ENCODE measurements at regions not wholly inside any gene's neighbourhood (a gene's known extent, or its start where the extent isn't known, plus 50 kb on each side); places are given as distances from the start of the nearest gene placed in this dataset.

- no peak overlapping the region for H3K4me2 ChIP-seq
- H3K36me3 ChIP-seq (ENCODE audit: insufficient read depth), result no peaks in the 10 kb centered on the region
- no peaks in the 10 kb centered on the region for H3K79me2 ChIP-seq (ENCODE audit: insufficient read depth, low read depth)
- no peaks in the 10 kb centered on the region for H4K20me1 ChIP-seq (ENCODE audit: insufficient read depth)
- no peak overlapping the region for H3K4me3 ChIP-seq (IDR thresholded peaks at IDR 0.05; ENCODE audit: insufficient read depth, low read depth, low read length)
- no peak overlapping the region for H2AFZ ChIP-seq (ENCODE audit: low read depth)
- no peaks in the 10 kb centered on the region for H3K27me3 ChIP-seq (ENCODE audit: insufficient read depth, low read depth)
- H3K4me1 ChIP-seq (ENCODE audit: low read depth, poor library complexity, severe bottlenecking), result no peaks in the 10 kb centered on the region
- TF ChIP-seq CTCF (conservative IDR thresholded peaks at IDR 0.05; ENCODE audit: low read depth, low read length), result no peak
- no peak overlapping the region for H3K27ac ChIP-seq
- H3K9ac ChIP-seq, result no peak overlapping the region
Observed at GRCh38 chr4:188450571-188450970, 311.3 kb downstream of the TRIML1 start.

- H4K20me1 ChIP-seq (ENCODE audit: insufficient read depth), result no peaks in the 10 kb centered on the region
- no peaks in the 10 kb centered on the region for H3K36me3 ChIP-seq (ENCODE audit: insufficient read depth)
- H3K4me2 ChIP-seq, result no peak overlapping the region
- no peak overlapping the region for H3K9ac ChIP-seq
- H3K27me3 ChIP-seq (ENCODE audit: insufficient read depth, low read depth), result no peaks in the 10 kb centered on the region
- H3K4me3 ChIP-seq (IDR thresholded peaks at IDR 0.05; ENCODE audit: insufficient read depth, low read depth, low read length), result no peak overlapping the region
- H3K4me1 ChIP-seq (ENCODE audit: low read depth, poor library complexity, severe bottlenecking), result no peaks in the 10 kb centered on the region
- H3K79me2 ChIP-seq (ENCODE audit: insufficient read depth, low read depth), result no peaks in the 10 kb centered on the region
- H3K27ac ChIP-seq, result no peak overlapping the region
- H2AFZ ChIP-seq (ENCODE audit: low read depth), result no peak overlapping the region
- no peak for TF ChIP-seq CTCF (conservative IDR thresholded peaks at IDR 0.05; ENCODE audit: low read depth, low read length)
Observed at GRCh38 chr4:188452097-188452496, 312.9 kb downstream of the TRIML1 start.

GRCh38 chr4:188454575-188454974 is 315.3 kb downstream of the TRIML1 start:
- H2AFZ ChIP-seq (ENCODE audit: low read depth), result no peak overlapping the region; the same call in 1 of the 2 replicates
- H3K36me3 ChIP-seq (ENCODE audit: insufficient read depth), result no peaks in the 10 kb centered on the region
- no peak overlapping the region for H3K27ac ChIP-seq
- H3K27me3 ChIP-seq (ENCODE audit: insufficient read depth, low read depth), result no peaks in the 10 kb centered on the region
- no peak overlapping the region for H3K4me2 ChIP-seq
- H3K4me1 ChIP-seq (ENCODE audit: low read depth, poor library complexity, severe bottlenecking), result no peaks in the 10 kb centered on the region
- H4K20me1 ChIP-seq (ENCODE audit: insufficient read depth), result no peaks in the 10 kb centered on the region
- H3K9ac ChIP-seq, result no peak overlapping the region
- H3K79me2 ChIP-seq (ENCODE audit: insufficient read depth, low read depth), result no peaks in the 10 kb centered on the region
- no peak for TF ChIP-seq CTCF (conservative IDR thresholded peaks at IDR 0.05; ENCODE audit: low read depth, low read length)
- H3K4me3 ChIP-seq (IDR thresholded peaks at IDR 0.05; ENCODE audit: insufficient read depth, low read depth, low read length), result no peak overlapping the region

- no peak overlapping the region for H3K4me3 ChIP-seq (IDR thresholded peaks at IDR 0.05; ENCODE audit: insufficient read depth, low read depth, low read length)
- H3K27me3 ChIP-seq (ENCODE audit: insufficient read depth, low read depth), result no peaks in the 10 kb centered on the region
- H3K9ac ChIP-seq, result no peak overlapping the region
- no peak for TF ChIP-seq CTCF (conservative IDR thresholded peaks at IDR 0.05; ENCODE audit: low read depth, low read length)
- no peak overlapping the region for H2AFZ ChIP-seq (ENCODE audit: low read depth)
- H3K79me2 ChIP-seq (ENCODE audit: insufficient read depth, low read depth), result no peaks in the 10 kb centered on the region
- H4K20me1 ChIP-seq (ENCODE audit: insufficient read depth), result no peaks in the 10 kb centered on the region
- H3K4me2 ChIP-seq, result no peak overlapping the region
- H3K36me3 ChIP-seq (ENCODE audit: insufficient read depth), result no peaks in the 10 kb centered on the region
- no peak overlapping the region for H3K27ac ChIP-seq
- no peaks in the 10 kb centered on the region for H3K4me1 ChIP-seq (ENCODE audit: low read depth, poor library complexity, severe bottlenecking)
Observed at GRCh38 chr4:188455062-188455752, 316.0 kb downstream of the TRIML1 start.
